GM12872 (cell line): ENCODE measurements at regions not wholly inside any gene's neighbourhood (a gene's known extent, or its start where the extent isn't known, plus 50 kb on each side); places are given as distances from the start of the nearest gene placed in this dataset.

ENCODE experiments used
- CTCF ChIP-seq: IDR thresholded peaks from 3 replicates; pipeline ENCODE4 v1.5.1; 2011; ENCODE audit warnings: low read depth, mild to moderate bottlenecking, low read length, moderate library complexity; ENCODE audit not compliant: insufficient read depth

- TF ChIP-seq CTCF: no peak
These were observed 72.6 kb upstream of the FRMD4A start for GRCh38 chr10:14403359-14403758.

DNA sequence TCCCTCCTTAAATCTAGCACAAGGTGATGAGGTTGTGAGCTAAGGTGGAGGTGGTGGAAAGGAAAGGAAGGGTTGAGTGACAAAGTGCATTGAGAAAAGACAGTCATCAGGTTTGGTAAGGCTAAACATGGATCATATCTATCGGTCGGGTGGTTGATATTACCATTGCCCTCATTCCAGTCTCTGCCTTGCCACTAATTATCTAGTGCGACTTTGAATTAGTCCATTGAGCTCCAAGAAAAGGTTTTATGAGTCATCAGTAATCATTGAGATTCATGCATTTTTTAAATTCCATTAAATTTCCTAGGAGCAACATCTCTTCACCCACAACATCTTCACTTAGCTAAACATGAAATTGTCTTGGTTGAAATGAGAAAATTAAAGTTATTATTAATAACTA is 68.9 kb upstream of the FRMD4A start:
- TF ChIP-seq CTCF: no peak

DNA sequence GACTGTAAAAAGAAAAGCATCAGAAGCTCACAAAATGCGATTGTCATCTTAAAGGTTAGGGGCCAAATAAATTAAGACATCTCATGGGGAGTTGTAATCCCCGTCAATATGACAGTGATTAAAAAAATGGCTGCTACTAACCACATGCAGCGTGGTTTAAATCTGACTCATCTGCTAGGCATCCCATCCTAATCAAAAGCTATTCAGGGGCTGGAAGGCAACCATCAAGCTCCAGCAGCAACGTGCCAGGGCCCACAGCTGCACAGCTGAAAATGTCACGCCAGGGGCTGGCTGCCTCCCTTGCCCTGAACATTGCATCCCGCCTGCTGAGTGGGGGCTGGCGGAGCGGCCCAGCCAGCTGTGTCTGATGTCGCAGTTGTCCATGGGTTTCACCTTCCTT is 66.3 kb upstream of the FRMD4A start:
- TF ChIP-seq CTCF: no peak

DNA sequence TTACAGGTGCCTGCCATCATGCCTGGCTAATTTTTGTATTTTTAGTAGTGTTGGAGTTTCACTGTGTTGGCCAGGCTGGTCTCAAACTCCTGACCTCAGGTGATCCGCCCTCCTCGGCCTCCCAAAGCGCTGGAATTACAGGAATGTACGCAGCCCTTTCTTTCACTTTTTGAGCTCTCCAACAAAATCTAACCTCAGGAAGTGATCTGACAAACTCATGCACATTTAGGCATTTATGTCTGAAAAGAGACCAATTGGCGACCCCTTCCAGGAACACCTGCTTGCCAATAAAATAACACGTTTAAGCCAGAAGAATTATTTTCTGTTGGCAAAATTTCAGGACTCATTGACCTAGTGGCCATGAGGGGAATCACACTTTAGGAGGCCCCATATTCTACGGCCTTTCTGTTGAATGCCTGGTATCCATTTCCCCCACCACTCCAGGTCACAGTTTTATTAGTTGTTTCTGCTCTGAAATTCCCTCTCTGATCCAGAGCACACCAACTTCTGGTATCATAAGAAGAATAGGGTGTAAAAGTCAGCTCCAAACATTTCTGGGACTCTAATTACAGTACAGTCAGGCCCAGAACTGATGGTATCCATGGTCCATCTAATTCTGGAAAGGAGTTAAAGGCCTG is 65.8 kb upstream of the FRMD4A start:
- peak; percentile 53; the same call in 2 of the 3 replicates for TF ChIP-seq CTCF

DNA sequence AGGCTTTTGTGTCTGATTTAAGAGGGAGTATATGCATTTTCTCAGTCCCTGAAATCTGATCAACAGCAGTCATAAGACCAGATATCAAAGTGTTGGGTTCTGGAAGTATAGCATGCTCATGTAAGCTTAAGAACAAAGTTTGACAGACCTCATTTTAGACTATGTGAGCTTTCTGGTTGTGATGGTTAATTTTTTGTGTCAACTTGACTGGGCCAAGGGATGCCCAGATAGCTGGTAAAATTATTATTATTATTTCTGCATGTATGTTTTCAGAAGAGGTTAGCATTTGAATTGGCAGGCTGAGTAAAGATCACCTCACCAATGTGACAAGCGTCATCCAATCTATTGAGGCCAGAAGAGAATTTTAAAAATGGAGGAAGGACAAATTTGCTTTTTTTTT is 63.5 kb upstream of the FRMD4A start:
- TF ChIP-seq CTCF: no peak

DNA sequence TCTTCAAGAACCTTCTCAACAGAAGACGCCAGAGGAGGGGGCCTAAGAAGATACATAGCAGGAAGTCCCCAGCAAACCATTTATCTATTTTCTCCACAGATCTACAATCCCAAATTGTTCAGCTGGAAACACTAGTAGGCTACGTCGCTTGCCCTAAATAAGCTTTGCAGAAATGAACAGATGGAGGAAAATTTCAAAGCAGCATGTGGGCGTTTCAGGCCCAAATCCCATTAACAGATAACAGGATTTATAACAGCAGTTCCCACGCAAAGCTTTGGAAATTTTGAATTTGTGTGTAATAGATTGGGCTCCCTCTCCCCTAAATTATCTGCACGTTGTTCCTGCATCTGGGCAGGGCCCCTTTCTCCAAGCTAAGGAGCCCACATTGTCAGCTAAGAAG is 60.6 kb upstream of the FRMD4A start:
- no peak for TF ChIP-seq CTCF

DNA sequence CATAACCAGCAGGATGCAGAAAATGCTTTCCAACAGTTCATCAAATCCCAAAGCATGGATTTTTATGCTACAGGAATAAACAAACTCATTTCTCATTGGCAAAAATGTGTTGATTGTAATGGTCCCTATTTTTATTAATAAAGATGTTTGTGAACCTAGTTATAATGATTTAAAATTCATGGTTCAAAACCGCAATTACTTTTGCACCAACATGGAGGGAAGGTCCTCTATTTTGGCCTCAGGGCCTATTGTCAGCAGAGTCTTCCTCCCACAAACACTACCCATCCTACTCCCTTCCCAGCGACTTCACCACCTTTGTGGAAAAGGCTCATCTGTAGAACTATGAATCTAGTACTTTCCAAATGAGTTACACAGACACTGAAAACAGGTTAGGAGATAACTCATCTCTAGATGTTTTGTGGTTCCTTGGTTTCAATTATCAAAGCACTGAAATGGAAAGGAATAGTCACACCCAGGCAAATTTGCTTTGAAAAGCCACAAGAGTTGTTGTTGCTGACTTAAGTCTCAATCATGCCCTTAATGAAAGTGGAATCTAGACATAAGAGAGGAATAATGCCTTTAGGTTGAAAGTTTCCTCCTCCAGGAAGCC is 59.4 kb upstream of the FRMD4A start:
- TF ChIP-seq CTCF: no peak
